GM18511 (cell line): ENCODE measurements at regions not wholly inside any gene's neighbourhood (a gene's known extent, or its start where the extent isn't known, plus 50 kb on each side); places are given as distances from the start of the nearest gene placed in this dataset.
A peak's percentile ranks its signal among the peaks of the same experiment; 100 is the strongest.

Experiments
- ATAC-seq: cut with Tn5 transposase; IDR thresholded peaks from one replicate; pipeline ENCODE4 v1.9.1; 2021; ENCODE audit warnings: mild to moderate bottlenecking, moderate library complexity; ENCODE audit not compliant: unreplicated experiment

DNA sequence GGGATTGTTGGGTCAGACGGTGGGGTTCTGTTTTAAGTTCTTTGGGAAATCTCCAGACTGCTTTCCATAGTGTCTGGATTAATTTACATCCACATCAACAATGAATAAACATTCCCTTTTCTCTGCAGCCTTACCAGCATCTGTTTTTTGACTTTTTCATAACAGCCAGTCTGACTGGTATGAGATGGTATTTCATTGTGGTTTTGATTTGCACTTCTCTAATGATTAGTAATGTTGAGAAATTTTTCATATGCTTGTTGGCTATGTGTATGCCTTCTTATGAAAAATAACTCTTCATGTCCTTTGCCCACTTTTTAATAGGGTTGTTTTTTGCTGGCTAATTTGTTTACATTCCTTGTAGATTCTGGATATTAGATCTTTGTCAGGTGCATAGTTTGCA lies 140.8 kb upstream of the CNTN1 start:
- ATAC-seq, result no peak

DNA sequence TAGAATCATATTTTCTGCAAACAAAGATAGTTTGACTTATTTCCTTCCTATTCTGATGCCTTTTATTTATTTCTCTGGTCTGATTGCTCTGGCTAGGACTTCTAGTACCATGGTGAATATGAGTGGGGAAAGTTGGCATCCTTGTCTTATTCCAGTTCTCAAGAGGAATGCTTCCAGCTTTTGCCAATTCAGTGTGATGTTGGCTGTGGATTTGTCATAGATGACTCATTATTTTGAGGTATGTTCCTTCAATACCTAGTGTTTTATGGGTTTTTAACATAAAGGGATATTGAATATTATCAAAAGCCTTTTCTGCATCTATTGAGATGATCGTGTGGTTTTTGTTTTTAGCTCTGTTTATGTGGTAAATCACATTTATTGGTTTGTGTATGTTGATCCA lies 139.4 kb upstream of the CNTN1 start:
- no peak for ATAC-seq

DNA sequence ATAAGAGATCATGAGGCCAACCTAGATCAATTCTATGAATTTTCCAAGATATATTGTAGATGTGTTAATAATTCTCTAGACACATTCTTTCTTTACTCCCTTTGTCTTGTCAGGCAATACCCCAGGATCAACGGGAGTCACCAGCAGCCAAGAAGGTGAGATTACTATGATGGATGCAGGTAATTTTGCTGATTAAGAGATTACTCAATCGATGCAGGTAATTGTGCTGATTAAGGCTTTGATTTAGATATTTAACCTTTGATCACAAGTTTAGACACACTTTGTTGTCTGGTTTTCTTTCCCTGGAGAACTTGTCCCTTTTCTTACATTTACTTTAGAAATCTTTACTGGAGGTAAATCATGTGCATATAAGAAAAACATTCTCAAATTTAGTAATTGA lies 134.3 kb upstream of the CNTN1 start:
- no peak for ATAC-seq

DNA sequence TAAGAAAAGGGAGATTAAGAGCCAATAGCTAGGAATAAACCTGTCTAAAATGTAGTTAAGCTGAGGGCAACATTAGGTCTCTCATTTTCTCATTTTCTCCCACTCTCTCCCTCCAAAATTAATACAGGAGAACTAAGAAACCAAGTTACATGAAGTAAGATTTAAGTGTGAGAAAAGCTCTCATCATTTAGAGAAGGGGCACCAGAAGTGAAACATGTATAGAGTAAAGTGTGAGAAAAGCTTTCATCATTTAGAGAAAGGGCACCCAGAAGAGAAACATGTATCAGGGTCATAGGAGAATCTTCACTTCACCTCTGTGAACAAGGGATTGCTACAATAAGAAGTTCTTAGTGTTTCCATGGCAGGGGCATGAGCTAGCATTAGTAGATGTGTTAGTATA lies 132.4 kb upstream of the CNTN1 start:
- ATAC-seq, result no peak

DNA sequence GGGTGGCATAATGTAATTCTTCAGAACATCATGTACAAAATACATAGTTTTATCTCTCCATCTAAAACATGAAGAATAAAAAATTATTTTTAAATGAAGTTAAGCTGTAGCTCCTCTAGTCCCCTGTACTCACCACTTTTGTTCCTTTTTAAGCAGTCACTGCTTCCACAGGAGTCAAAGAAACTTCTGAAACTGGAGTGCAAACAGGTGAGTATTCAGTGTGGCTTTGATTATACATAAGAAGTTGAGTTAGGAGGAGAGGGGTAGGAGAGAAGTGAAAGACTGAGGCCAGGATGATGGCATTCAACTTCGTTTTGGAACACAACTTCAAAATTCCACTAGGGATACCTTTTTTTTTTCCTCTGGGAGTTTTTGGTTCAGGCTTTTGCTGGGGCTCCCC lies 131.4 kb upstream of the CNTN1 start:
- peak; percentile 37 for ATAC-seq

DNA sequence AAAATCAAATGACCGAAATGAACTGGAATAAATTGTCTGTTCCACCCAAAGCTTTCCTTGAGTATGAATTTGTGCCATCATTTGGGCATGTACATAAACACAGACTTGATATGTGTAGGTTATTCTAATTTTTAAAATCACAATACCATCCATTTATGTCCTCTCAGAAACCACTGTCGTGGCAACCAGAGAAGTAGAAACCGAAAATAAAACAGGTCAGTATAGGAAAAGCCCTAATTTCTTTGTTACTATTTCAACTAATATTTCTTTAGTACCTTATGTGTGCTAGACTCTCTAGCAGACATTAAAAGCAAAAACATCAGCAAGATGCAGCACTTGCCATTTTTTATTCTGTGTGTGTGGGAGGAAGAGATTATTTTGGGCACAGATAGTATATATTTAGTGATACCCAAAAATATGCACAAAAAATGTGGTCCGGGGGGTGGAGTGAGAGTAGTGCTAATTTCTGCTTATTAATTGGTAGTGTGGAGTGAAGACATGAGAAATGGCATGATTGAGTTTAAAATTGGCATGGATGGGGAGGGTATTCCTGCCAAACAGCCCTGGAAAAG lies 130.8 kb upstream of the CNTN1 start:
- ATAC-seq, result peak; percentile 60

DNA sequence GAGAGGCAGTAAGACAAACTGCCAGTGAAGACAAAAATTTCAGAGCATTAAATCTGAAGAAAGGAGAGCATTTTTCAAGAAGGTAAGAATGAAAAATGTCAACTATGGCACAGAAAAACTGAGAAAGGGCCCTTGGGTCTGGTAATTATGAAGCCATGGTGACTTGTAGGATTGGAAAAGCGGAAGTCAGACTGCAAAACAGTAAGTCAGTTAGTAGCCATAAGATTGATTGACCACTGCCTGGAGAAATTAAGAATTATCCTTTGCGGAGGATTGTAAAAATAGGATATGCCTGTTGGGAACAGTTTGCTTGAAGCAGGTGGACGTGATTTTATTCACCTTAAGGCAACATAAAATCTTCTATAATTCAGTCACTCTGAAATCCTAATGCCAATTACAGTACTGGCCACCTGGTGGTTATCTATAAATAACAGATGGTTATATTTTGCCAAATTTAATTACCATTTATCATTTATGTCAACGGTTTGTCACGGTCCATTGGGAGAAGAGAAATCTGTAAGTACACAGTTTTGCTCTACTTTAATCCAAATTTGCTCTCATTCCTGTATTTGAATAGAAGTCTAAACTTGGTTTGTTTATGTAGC lies 127.1 kb upstream of the CNTN1 start:
- no peak for ATAC-seq

DNA sequence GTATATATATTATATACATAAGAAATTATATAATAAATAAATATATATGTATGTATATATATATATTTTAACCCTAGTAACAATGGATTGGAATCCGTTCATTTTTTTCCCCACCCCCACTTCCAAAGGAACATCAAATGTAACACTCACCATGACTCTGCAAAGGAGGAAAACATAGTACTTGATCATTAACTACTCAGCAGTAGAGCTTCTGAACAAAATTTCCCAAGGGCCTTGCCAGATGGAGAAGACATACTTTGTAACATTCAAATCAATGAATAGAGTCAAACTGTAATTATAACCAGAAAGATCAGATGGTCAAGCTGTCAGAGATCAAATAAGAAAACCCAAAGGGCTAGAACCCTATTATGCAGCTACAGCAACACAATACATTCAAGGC lies 126.0 kb upstream of the CNTN1 start:
- no peak for ATAC-seq

DNA sequence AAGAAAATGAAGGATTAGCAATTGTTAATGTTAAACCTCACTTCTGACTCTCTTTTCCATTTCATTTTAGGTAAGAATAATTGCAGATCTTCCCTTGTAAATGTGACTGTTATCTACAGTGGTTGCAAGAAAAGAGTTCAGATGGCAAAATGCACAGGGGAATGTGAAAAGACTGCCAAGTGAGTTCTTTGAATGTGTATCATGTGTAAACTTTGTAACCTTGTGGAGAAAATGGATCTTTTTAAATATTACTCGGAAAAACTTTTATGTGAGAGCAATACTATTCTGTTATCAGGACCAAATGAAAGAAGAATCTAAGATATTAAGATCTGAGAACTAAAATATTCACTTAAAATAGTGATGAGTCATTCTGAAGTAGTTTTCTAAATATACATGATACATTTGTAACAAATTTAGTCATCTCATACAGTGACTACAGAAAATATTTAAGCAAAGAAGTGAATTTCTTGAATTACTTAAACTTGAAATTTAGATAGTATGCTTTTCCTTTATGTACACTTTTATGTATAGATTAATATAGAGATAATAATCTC lies 122.5 kb upstream of the CNTN1 start:
- ATAC-seq, result peak; percentile 39

DNA sequence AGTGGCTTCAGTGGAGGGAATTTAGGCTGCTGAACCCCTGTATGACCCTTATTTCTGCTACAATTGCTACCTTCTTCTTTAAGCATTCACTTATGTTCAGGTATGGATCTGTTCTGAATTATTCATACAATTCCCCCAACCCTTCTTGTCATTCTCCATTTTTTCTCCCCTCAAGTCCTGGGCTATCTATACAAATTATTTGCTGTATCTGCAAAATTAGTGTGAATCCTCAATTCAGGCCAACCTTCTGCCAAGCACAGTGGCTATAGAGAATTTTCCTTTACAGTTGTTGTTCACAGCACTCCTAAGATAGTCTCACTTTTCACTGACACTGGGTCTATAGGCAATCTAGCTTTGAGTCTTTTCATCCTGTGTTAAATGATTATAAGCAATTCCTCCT lies 119.2 kb upstream of the CNTN1 start:
- no peak for ATAC-seq

DNA sequence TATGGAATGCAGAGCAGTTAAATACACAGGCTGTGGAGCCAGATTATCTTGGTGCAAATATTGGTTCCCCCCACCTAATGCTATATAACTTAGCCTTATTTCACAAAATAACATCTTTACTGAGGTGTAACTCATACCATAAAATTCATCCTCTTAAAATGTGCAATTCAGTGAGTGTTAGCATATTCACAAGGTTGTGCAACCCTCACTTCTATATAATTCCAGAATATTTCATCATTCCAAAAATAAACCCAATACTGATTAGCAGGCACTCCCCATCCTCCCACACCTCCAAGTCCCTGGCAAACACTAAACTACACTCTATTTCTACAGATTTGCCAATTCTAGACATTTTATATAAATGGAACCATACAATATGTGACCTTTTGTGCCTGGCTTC lies 116.3 kb upstream of the CNTN1 start:
- no peak for ATAC-seq

DNA sequence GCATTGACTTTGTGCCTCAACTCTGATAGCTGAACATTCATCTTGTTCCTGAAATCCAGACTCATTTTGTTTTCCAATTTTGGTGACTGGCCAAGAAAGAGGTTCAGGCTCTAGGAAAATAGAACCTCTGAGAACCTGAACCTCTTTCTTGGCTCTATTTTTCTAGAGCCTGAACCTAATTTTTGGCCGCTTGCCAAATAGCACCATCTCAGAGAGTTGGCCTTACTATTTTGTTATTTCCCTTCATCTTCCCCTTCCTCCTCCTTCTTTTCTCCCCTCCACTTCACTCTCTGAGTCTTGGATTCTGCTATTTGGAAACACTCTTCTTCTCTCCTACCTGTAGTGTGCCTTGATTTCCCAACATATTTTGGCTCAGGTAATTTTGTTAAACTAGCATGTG lies 114.4 kb upstream of the CNTN1 start:
- ATAC-seq, result no peak

DNA sequence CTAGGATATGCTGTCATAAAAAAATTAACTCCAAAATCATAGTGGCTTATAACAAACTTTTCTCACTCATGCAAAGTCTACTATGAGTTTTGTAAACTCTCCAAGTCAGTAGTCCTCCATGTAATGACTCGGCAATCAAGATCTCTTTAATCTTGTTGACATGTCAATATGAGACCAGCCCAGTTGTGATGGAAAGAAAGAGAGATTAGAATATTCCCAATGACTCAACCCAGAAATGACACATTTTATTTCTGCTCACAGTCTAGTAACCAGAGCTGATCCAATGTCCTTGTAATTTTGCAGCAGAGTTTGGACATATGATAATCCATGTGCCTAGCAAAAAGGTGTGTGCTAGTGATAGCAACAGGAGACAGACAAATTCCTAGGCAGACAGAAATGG lies 112.6 kb upstream of the CNTN1 start:
- ATAC-seq, result no peak

DNA sequence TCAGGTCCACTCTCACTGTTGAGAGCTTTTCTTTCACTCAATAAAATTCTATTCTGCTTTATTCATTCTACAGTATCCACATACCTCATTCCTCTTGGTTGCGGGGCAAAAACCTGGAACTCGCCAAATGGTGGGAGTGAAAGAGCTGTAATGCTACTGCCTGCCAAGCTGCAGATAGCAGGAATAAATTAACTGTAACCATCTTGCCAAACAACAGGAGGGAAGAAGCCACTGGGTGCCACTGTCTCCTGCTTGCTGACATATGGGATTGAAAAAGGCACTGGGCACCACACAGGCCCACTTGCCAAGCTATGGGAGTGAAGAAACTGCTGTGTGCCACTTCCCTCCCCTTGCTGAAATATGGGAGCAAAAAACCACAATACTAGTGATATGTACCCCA lies 111.9 kb upstream of the CNTN1 start:
- no peak for ATAC-seq

DNA sequence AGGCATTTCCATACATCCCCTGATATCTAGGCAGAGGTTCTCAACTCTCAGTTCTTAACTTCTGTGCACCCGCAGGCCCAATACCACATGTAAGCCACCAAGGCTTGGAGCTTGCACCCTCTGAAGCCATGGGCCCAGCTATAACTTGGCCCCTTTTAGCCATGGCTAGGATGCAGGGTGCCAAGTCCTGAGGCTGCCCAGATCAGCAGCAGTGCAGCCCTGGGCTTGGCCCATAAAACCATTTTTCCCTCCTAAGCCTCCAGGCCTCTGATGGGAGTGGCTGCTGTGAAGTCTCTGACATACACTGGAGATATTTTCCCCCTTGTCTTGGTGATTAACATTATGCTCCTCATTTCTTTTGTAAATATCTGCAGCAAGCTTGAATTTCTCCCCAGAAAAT lies 110.3 kb upstream of the CNTN1 start:
- no peak for ATAC-seq

DNA sequence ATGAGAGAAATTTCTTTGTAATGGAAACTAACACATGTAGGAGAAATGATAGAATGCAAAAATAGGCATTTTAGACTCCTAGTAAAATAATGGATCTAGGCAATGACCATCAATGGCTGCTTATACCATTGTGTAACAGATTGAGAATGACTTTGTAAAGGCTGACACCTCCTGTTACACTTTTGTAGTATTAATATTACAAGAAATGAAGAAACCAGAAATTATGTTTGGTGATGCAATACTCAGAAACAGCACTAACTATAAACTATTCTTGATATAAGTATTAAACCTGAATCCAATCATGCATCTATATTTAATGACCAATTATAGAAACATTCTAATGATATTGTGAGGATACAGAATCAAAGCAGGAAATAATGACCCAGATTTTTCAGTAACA lies 108.5 kb upstream of the CNTN1 start:
- no peak for ATAC-seq

DNA sequence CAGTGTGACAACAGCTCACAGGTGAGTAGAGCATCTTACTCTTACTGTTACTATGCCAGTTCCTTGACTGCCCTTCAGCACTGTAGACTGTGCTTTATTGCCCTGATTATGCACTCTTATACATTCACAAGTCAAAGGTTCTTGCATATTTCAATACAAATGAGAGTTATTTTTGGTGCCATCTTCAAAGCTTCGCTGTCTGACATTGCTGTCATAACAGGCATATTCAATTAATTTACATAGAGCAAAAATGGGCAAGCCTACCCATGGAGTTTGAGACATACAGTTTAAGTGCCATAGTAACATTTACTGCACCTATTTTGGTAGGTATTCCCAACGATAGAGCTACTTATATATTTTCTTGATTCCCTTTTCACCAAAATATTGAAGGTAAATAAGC lies 107.5 kb upstream of the CNTN1 start:
- ATAC-seq, result no peak

DNA sequence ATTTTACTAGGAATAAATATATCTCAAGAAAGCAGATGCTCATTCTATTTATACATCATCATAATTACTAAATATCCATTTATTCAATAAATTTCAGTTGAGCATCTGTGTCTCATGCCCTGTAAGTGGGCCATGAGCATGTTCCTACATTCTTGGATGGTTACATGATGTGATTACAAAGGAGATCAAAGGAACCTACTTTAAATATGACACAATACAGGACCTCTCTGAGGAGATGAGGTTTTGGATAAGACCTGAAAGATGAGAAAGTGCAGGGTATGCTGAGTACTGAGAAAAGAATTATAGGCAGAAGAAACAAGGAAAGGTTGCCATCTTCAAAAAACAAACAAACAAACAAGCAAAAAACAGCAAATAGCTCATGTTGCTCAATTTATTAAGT lies 105.4 kb upstream of the CNTN1 start:
- no peak for ATAC-seq

DNA sequence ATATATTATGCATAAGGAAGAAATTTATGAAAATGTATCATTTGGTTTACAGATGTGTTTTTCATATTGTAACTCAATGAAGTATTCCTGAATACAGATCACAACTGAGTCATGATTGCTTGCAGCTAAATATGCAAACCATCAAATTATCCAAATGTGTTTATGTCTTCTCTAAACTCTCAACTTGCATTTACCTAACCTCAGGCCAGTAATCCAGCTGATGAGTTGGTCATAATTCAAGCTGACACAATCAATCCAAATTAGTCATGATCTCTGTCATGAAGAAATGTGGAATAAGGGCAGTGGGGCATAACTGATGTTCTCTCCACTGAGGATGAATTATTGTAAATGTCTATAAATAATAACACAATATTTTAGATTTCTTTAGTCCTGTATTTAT lies 104.8 kb upstream of the CNTN1 start:
- ATAC-seq, result no peak

DNA sequence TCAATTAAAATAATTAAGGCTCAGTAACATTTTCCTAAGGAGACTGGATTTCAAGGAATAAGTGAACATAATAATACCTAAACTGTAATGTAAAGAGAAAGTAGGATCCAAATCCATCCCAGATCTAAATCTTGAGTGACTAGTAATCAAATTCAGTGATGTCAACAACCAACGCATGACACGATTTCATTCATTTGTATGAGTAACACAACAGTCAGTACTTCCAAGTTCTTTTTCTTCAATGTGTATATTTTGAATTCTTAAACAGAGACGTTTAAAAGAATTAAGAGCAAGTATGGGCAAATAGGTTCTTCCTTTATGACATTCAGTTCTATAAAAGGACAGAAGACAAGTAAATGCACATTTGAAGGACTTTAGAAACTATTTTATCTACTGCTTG lies 104.3 kb upstream of the CNTN1 start:
- ATAC-seq, result no peak

DNA sequence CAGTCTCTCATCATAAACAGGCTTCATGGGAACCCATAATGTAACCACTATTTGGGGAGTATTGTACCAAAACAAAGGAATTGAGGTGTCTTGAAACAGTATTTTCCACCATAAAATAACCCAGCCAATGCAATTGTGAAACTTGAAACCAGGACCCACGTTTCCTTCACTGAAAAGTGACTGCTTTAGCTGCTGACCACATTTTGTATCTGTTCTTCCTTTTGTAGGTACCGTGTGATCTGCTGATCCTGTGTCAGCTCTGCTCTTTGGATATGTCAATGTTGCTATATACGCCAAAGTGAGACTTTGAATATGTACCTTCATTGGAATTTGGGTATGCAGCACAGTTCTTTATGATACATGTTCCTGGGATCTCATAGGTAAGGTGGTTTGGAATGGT lies 95.1 kb upstream of the CNTN1 start:
- ATAC-seq, result peak; percentile 59

DNA sequence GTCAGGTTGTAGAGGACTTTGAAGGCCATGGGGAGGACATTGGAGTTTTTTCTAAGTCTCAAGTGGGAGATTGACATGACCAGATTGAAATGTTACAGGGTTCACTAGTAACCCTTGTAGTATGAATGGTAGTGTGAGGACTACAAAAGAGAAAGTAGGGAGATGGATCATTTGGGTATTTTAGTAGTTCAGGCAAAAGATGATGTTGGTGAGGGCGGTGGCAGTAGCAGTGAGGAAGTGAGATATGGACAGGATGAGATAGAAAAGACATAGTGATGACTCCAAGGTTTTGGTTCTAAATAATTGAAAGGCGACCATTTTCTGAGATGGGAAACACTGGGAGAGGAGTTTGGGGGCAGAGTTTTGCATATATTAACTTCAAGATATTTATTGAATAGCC lies 94.2 kb upstream of the CNTN1 start:
- ATAC-seq, result no peak

DNA sequence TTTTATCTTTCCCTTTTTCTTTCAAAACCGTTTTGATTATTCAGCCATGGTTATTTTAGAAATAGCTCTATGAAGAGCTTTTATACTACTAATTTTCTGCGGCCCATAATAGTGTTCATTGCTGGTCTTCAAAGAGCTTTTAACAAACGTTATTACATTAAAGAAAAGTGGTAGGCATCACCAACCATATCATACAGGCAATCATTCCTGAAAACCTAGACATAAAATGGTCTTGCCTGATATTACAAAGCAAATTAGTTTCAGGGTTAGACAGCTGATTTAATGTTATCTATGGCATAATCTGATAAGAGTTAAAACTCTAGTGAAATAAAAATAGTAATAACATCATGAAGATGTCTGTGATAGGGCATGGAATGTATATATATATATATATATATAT lies 89.7 kb upstream of the CNTN1 start:
- no peak for ATAC-seq
